NAMALWA (cell line): ENCODE measurements at regions not wholly inside any gene's neighbourhood (a gene's known extent, or its start where the extent isn't known, plus 50 kb on each side); places are given as distances from the start of the nearest gene placed in this dataset.
"Not testable (repeated sequence)": the region's sequence is repeated elsewhere in the genome, so short reads cannot be mapped to it uniquely, and the experiment has no call there.

Source experiments
- DNase-seq: peaks from one replicate; pipeline ENCODE4 v3.0.0-alpha.2; 2015; ENCODE audit warnings: low spot score

- DNase-seq = no peak
These were observed 307.4 kb upstream of the SEMA6A start for GRCh38 chr5:116881921-116882531.

GRCh38 chr5:116880601-116881000 lies 306.0 kb upstream of the SEMA6A start:
- DNase-seq = no peak

- DNase-seq = no peak
These were observed 305.5 kb upstream of the SEMA6A start for GRCh38 chr5:116880150-116880549.

GRCh38 chr5:116876240-116876840 lies 301.7 kb upstream of the SEMA6A start:
- no peak for DNase-seq

GRCh38 chr5:116872986-116873385 lies 298.4 kb upstream of the SEMA6A start:
- no peak for DNase-seq

- DNase-seq = no peak
These were observed 297.9 kb upstream of the SEMA6A start for GRCh38 chr5:116872486-116872885.

GRCh38 chr5:116867825-116868224 lies 293.2 kb upstream of the SEMA6A start:
- not testable (repeated sequence) for DNase-seq

GRCh38 chr5:116865651-116866050 lies 291.0 kb upstream of the SEMA6A start:
- no peak for DNase-seq

- no peak for DNase-seq
These were observed 290.2 kb upstream of the SEMA6A start for GRCh38 chr5:116864838-116865190.

GRCh38 chr5:116864157-116864837 lies 289.7 kb upstream of the SEMA6A start:
- no peak for DNase-seq

GRCh38 chr5:116862632-116863455 lies 288.2 kb upstream of the SEMA6A start:
- DNase-seq = no peak

GRCh38 chr5:116861666-116862065 lies 287.0 kb upstream of the SEMA6A start:
- DNase-seq = no peak

- no peak for DNase-seq
These were observed 286.5 kb upstream of the SEMA6A start for GRCh38 chr5:116861097-116861496.

- no peak for DNase-seq
These were observed 285.2 kb upstream of the SEMA6A start for GRCh38 chr5:116859666-116860320.

GRCh38 chr5:116858705-116859333 lies 284.2 kb upstream of the SEMA6A start:
- DNase-seq = no peak

GRCh38 chr5:116858020-116858419 lies 283.4 kb upstream of the SEMA6A start:
- not testable (repeated sequence) for DNase-seq

- no peak for DNase-seq
These were observed 281.6 kb upstream of the SEMA6A start for GRCh38 chr5:116856271-116856670.

GRCh38 chr5:116853992-116854391 lies 279.4 kb upstream of the SEMA6A start:
- DNase-seq = no peak

GRCh38 chr5:116848954-116849581 lies 274.4 kb upstream of the SEMA6A start:
- no peak for DNase-seq

- no peak for DNase-seq
These were observed 273.3 kb upstream of the SEMA6A start for GRCh38 chr5:116847960-116848359.

GRCh38 chr5:116844015-116844414 lies 269.4 kb upstream of the SEMA6A start:
- DNase-seq = no peak
